Large intestine (tissue), 3 donors: ENCODE measurements at regions not wholly inside any gene's neighbourhood (a gene's known extent, or its start where the extent isn't known, plus 50 kb on each side); places are given as distances from the start of the nearest gene placed in this dataset.
"Not testable (repeated sequence)": the region's sequence is repeated elsewhere in the genome, so short reads cannot be mapped to it uniquely, and the experiment has no call there.

Source experiments
- DNase-seq, 2 donors: peaks; one replicate each; pipeline versions ENCODE4 v3.0.0 to v3.0.0-alpha.2; 2013
- H3K27ac ChIP-seq: one replicate; pipeline ENCODE4 v1.5.1; 2013; ENCODE audit warnings: low read length
- H3K27me3 ChIP-seq: 2 replicates; pipeline ENCODE4 v1.6.1; 2013; ENCODE audit warnings: low read length; ENCODE audit not compliant: control insufficient read depth, insufficient read depth
- H3K36me3 ChIP-seq: 2 replicates; pipeline ENCODE4 v1.6.1; 2013; ENCODE audit warnings: low read length; ENCODE audit not compliant: control insufficient read depth, insufficient read depth
- H3K4me1 ChIP-seq: one replicate; pipeline ENCODE4 v1.6.1; 2013; ENCODE audit warnings: low read length; ENCODE audit not compliant: control insufficient read depth, insufficient read depth
- H3K4me3 ChIP-seq: one replicate; pipeline ENCODE4 v1.5.1; 2013; ENCODE audit warnings: low read length
- H3K9me3 ChIP-seq: one replicate; pipeline ENCODE4 v1.6.1; 2013; ENCODE audit warnings: mild to moderate bottlenecking, low read depth, low read length, moderate library complexity; ENCODE audit not compliant: control insufficient read depth
- WGBS: methylation state at CpG from one replicate; pipeline ENCODE4 v1.1.5; 2013; ENCODE audit warnings: low lambda C conversion rate; ENCODE audit not compliant: insufficient coverage; 5-methylcytosine and 5-hydroxymethylcytosine counted together

DNA sequence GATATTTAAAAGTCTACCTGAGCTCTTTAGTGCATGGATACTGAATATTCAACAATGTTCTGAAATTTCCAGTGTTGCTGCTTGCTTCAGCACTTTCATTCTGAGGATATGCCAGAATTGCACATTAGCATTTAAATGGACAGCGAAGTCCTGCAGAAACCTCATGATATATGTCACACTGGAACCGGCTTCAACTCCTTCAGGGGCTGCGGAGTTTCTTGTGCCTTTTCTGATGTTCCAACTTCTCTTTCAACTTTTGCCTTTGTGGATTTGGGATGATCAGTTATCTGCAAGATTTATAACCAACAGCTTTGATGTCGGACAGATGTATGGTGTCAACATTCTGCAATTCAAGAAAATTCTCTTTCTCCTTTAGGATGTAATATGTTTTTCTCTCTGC is 142.5 kb upstream of the LMNTD1 start:
- 80% methylated on average over 2 of the region's 4 CpGs for WGBS
- DNase-seq, result no peak
- Histone ChIP-seq H3K9me3 (no peaks in the 10 kb centered on the region), H3K27me3 (no peaks in the 10 kb centered on the region), H3K36me3 (no peaks in the 10 kb centered on the region), H3K27ac (no peak overlapping the region), H3K4me3 (no peak overlapping the region), H3K4me1 (peaks cover 15% of the 10 kb centered on the region)

DNA sequence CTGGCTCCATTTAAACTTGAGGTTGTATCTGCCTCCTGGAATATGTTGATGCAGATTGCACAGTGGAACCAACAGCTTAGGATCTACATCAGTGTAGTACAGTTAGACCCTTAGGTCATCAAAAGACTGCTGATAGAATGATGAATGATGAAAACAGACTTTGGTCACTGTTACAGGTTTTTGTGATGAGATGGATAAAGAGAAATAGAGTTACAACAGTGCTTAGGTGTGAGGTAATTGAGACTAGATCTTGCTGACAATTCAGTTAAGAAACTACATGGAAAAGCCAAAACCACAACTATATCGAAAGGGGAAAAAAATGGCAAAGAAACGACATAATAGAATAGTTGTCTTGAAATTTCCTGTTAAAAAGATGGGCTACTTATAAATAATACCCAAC is 145.7 kb upstream of the LMNTD1 start:
- no peak for DNase-seq
- Histone ChIP-seq H3K9me3 (no peaks in the 10 kb centered on the region), H3K4me1 (no peaks in the 10 kb centered on the region), H3K36me3 (no peaks in the 10 kb centered on the region), H3K27ac (no peak overlapping the region), H3K27me3 (no peaks in the 10 kb centered on the region), H3K4me3 (no peak overlapping the region)
- WGBS, result 93% methylated on average over 2 of the region's 2 CpGs

DNA sequence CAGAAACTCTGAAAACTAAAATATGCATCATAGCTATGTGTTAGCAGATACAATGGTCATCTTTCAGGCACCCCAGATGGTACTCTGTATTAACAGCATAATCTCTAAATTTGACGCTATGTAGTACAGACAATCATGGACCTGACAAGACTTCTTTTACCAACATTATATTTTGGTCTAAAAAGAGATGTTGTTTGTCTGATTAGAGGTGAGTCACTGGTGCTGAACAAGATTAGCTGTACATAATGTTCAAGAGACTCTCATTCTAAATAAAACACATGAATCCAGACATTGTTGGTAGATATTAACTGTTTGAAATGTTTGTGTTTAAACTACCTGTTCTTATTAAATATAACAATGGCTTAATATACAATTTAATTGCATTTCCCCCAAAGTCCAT is 146.4 kb upstream of the LMNTD1 start:
- Histone ChIP-seq H3K4me1 (no peaks in the 10 kb centered on the region), H3K27ac (no peak overlapping the region), H3K27me3 (no peaks in the 10 kb centered on the region), H3K4me3 (no peak overlapping the region), H3K9me3 (no peaks in the 10 kb centered on the region), H3K36me3 (no peaks in the 10 kb centered on the region)
- DNase-seq, result no peak
- WGBS, result no CpG with 5 or more reads among the region's 1 CpG

DNA sequence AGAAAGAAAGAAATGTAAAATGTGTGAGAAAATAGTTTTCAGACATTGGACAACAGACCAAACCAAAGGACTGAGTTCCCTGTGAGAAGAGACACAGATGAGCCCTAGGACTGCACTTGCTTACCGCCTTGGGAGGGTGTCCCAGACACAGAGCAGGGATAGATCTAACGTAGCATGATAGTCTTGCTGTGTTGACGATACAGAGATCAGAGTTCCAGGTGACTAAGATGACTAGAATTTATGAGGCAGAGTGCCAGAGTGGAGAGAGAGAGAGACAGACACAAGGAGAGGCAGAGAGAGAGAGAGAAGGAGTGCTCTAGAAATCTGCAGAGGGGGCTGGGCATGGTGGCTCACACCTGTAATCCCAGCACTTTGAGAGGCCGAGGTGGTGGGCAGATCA is 148.2 kb upstream of the LMNTD1 start:
- H3K4me1 ChIP-seq, result no peaks in the 10 kb centered on the region
- no peak overlapping the region for H3K4me3 ChIP-seq
- H3K27me3 ChIP-seq, result no peaks in the 10 kb centered on the region
- H3K9me3 ChIP-seq, result no peaks in the 10 kb centered on the region
- DNase-seq, result peak; percentile 58 to 69
- no peaks in the 10 kb centered on the region for H3K36me3 ChIP-seq
- 30% methylated on average over 2 of the region's 4 CpGs for WGBS
- peak overlapping the region; percentile 3 for H3K27ac ChIP-seq

DNA sequence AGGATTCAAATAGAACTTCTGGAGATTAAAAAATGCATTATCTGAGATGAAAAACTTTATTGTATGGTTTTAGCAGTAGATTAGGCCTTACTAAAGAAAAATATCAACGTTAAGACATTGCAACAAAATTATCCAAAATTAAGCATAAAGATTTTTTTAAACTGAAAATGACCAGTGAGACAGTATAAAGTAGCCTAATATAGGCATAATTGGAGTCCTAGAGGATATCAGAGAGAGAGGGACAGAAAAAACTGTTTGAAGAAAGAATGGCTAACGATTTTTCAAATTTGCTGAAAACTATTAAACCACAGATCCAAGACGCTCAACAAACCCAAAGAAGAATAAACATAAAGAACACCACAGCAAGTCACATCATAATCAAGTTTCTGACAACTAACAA is 149.5 kb upstream of the LMNTD1 start:
- Histone ChIP-seq H3K27ac (no peak overlapping the region), H3K9me3 (peaks cover 5% of the 10 kb centered on the region), H3K4me3 (no peak overlapping the region), H3K27me3 (no peaks in the 10 kb centered on the region), H3K4me1 (no peaks in the 10 kb centered on the region), H3K36me3 (no peaks in the 10 kb centered on the region)
- DNase-seq, result no peak
- 95% methylated on average over 3 of the region's 3 CpGs for WGBS

DNA sequence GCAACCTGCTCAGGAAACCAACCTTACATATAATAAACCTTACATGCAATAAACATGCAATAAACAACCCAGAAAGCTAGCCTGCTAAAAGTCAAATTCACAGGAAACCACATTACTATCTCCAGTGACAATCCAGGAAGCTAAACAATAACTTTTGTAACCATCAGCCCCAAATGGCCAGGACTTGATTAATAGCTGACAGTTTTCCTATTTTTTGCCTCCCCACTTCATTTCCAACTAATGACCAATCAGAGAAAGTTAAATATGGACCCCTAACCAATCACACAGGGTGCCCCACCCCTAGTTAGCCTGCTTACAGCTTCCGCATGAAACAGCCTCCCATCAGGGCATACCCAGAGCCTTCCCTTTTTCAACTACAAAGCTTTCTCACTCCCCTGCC is 152.2 kb upstream of the LMNTD1 start:
- Histone ChIP-seq H3K4me1 (no peaks in the 10 kb centered on the region), H3K27ac (no peak overlapping the region), H3K27me3 (no peaks in the 10 kb centered on the region), H3K36me3 (no peaks in the 10 kb centered on the region), H3K9me3 (peaks cover 5% of the 10 kb centered on the region), H3K4me3 (no peak overlapping the region)
- WGBS, result no CpG with 5 or more reads among the region's 1 CpG
- no peak for DNase-seq

DNA sequence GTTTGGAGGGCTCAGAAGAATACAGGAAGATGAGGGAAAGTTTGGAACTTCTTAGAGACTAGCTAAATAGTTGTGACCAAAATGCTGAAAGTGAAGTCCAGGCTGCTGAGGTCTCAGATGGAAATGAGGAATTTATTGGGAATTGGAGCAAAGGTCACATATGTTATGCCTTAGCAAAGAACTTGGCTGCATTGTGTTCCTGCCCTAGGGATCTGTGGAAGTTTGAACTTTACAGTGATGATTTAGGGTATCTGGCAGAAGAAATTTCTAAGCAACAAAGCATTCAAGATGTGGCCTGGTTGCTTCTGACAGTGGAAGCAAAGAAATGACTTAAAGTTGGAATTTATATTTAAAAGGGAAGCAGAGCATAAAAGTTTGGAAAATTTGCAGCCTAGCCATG is 153.6 kb upstream of the LMNTD1 start:
- not testable (repeated sequence) for H3K9me3 ChIP-seq, DNase-seq, H3K36me3 ChIP-seq, H3K27ac ChIP-seq, H3K4me1 ChIP-seq, H3K27me3 ChIP-seq, H3K4me3 ChIP-seq

DNA sequence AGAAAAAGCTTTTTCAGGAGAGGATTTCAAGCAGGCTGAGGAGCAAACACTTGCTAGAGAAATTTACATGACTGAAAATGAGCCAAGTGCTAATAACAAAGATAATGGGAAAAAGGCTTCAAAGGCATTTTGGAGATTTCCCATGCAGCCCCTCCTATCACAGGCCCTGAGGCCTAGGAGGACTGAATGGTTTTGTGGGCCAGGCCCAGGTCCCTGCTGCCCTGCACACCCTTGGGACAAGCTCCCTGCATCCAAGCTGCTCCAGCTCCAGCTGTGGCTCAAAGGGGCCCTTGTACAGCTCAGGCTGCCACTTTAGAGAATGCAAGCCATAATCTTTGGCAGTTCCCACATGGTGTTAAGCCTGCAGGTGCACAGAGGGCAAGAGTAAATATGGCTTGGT is 154.0 kb upstream of the LMNTD1 start:
- no peak overlapping the region for H3K27ac ChIP-seq
- H3K4me1 ChIP-seq, result no peaks in the 10 kb centered on the region
- no peaks in the 10 kb centered on the region for H3K36me3 ChIP-seq
- no peaks in the 10 kb centered on the region for H3K27me3 ChIP-seq
- no peak overlapping the region for H3K4me3 ChIP-seq
- peaks cover 5% of the 10 kb centered on the region for H3K9me3 ChIP-seq
- no peak for DNase-seq

DNA sequence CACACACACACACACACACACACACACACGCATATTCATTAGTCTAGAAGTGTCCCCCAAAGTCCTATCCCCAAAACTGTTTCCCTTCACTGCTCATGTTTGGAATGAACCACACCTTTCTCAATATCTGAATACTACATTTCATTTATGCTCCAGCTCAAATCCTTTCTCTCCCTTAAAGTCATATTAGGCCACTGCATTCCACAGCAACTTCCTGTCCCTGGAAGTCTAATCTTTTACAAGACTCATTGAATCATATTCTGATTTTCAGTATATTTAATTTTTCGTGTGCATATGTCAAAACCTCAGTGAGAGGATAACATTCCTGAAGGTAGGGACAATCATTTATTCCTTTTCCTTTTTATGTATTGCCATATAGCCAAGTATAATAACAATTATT is 155.6 kb upstream of the LMNTD1 start:
- H3K4me3 ChIP-seq, result no peak overlapping the region
- WGBS, result no CpG with 5 or more reads among the region's 2 CpGs
- no peak for DNase-seq
- no peaks in the 10 kb centered on the region for H3K36me3 ChIP-seq
- H3K27ac ChIP-seq, result no peak overlapping the region
- H3K4me1 ChIP-seq, result no peaks in the 10 kb centered on the region
- peaks cover 5% of the 10 kb centered on the region for H3K9me3 ChIP-seq
- no peaks in the 10 kb centered on the region for H3K27me3 ChIP-seq

DNA sequence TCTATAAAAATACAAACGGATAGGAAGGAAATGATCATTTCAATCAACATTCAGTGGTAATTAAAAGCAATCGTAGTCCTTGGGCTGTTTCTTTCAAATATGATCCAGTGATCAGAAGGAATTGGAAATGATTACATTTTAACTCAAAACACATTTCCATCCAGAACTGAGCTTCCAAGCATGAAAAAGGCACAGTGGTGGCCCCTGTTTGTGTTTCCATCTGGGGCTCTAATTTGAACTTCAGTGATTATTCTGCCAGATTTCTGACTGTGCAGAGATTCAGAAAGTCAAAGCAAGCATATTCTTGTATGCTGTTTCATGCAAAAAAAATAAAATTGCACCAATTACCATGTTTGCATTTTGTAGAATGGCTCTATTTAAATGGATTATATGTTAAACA is 157.0 kb upstream of the LMNTD1 start:
- Histone ChIP-seq H3K36me3 (no peaks in the 10 kb centered on the region), H3K4me3 (no peak overlapping the region), H3K4me1 (no peaks in the 10 kb centered on the region), H3K9me3 (peaks cover 5% of the 10 kb centered on the region), H3K27ac (no peak overlapping the region), H3K27me3 (no peaks in the 10 kb centered on the region)
- WGBS, result 92% methylated on average over 2 of the region's 2 CpGs
- DNase-seq, result no peak

DNA sequence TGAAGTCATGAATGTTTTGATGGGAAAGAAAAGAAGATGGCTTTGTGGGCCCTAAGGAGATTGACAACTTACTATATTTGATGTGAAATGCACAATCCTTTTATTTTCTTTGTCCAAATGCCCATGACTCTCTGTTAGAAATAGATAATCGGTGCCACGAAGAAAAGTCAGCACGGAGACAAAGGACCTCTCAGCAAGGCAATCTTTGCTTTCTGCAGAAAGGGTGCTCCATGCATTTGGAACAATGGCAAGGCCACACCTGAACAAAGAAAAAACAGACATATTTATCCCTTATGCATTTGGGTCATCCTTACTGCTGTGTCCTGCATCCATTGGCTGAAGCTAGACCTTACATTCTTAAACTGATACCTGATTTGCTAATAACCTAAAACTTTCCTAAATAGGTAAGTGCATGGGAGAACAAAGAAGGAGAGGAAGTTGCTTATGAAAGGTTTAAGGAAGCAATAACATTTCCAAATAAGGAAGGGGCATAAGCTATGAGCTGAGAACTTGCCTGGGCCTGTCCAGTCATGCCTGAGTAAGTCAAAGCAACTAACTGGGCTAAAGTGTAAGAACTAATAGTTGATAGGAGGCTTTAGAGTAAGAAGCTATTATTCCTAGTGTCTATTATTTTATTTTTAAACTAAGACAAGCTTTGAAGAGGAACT is 158.0 kb upstream of the LMNTD1 start:
- not testable (repeated sequence) for H3K9me3 ChIP-seq, H3K27ac ChIP-seq, H3K4me3 ChIP-seq, H3K36me3 ChIP-seq, H3K4me1 ChIP-seq, DNase-seq, H3K27me3 ChIP-seq
- WGBS, result no CpG with 5 or more reads among the region's 3 CpGs
